Inferior parietal cortex (tissue), 1 donor: ENCODE measurements at regions not wholly inside any gene's neighbourhood (a gene's known extent, or its start where the extent isn't known, plus 50 kb on each side); places are given as distances from the start of the nearest gene placed in this dataset.

ENCODE experiments used
- DNase-seq: peaks from one replicate; pipeline ENCODE4 v3.0.0-alpha.2; 2016; ENCODE audit errors: extremely low spot score

GRCh38 chr13:91074091-91074490 is 273.4 kb upstream of the MIR17HG start:
- DNase-seq, result no peak

- DNase-seq, result no peak
Observed at GRCh38 chr13:91076830-91077229, 270.7 kb upstream of the MIR17HG start.

DNA sequence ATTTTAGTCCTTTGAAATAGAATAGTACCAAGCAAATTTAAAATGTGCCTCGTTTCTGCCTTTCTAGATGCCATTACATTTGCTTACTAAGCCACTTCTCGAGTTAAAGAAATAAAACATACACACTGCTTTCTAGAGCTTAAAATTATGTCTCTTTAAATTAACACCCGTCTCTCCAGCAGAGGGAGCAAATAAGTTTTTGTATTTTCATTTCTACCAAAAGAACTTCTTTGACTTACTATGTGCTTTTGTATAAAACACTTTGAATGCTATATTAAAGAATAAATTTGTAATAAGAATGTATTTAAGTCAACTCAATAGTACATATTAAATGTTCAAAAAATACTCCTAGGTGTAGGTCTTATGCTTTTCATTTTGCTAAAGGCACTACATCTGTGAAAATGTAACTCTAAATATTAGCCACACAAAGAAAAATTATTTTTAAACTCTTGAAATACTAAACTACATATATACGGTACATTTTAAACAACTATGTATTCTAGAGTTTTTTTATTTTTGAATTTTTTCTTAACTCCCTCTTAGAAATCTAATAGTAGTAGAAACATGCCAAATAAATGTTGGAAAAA is 269.3 kb upstream of the MIR17HG start:
- DNase-seq, result peak; percentile 34

DNA sequence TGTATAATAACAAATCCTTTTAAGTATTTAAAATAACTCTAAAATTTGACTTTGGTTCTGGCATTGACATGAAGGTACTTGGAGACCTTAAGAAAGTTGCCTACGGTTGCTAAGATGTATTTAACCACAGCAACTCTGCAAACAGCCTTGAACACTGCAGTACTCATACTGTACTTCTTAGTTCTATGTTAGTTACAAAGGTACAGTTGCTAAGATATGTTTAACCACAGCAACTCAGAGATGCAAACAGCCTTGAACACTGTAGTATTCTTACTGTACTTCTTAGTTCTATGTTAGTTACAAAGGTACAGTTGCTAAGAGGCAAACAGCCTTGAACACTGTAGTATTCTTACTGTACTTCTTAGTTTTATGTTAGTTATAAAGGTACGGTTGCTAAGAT is 268.3 kb upstream of the MIR17HG start:
- no peak for DNase-seq

DNA sequence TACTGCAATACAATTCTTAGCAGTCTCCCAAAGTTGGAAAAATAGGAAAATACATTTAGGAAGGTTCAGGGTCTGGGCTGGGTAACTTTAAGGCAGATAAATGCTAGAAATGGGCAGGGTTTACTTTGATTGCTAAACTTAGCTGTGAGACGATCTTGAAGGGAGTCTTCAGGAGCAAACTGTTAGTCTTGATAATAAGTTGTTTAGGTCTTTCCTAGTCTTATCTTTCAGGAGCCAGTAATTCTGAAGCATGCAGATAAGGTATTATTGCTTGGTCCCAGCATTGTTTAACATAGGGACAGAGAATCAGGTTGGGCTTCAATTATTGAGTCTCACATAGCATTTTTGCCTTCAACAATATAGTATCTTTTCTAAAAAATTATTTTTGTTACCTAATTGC is 262.4 kb upstream of the MIR17HG start:
- DNase-seq, result no peak

DNA sequence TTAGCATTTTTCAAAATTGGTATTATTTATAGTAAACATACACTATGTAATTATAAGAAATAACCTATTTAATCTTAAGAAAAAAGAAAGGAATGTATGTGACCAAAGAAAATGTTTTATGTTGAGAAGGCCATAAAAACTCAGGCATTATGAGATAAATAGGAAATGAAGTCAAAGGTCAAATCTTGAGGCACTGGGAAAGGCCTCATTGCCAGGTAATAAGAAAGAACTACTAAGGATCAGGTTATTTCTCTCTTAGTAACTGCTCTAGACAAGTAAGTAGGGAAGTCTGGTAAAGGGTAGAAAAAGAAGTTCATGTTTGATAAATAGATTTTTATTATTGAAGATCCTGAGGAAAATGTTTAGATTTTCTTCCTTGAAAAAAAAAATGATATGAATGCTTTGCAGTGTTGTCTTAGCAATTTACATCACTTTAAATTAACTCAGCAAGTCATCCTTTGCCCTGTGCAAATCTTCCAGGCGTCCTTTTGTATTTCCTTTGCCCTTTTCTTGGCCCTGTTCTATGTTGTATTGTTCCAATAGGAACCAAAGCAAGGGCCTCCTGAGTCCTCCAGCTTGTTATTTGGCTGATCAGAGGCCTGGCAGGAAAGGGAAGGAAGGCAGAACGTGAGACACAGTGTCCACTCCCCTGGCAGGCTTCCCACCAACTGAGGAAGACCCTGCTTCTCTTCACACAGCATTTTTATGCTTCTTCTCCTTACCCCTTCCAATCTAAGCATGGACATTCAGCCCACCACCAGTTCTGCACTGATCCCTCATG is 260.4 kb upstream of the MIR17HG start:
- no peak for DNase-seq

DNA sequence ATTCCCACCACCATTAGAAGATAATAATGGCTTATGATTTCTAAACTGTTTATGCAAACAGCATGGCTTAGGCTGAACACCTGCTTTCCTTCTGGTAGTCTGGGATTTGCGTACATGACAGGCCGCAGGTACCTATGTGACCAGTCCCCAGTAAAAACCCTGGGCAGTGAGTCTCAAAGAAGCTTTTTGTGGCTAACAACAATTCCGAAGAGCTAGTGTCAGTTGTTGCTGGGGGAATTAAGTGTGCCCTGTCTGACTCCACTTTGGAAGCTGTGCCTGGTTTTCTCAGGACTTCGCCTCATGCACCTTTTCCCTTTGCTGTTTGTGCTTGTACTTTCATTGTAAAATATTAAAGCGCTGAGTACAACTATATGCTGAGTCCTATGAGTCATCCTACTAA is 250.2 kb upstream of the MIR17HG start:
- DNase-seq, result no peak

DNA sequence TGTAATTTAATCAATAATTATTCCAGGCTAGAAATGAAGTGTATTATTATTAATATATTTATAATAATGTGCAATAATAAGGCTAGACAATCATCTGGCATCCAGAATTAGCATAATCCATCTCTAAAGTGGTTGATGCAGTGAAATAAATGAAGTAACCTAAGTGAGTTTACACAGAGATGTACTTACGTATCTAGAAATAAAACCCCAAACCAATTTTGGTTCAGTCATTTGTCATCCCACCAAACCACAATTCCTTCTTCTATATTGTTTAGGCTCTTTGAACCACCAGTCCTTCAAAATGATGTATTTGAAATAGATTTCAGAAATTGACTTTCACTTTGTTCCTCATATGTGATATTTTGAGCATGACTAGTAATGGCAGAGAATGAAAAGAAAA is 247.6 kb upstream of the MIR17HG start:
- no peak for DNase-seq

GRCh38 chr13:91100944-91101343 is 246.5 kb upstream of the MIR17HG start:
- DNase-seq, result no peak

GRCh38 chr13:91101381-91101780 is 246.1 kb upstream of the MIR17HG start:
- no peak for DNase-seq

- no peak for DNase-seq
Observed at GRCh38 chr13:91105270-91105669, 242.2 kb upstream of the MIR17HG start.

GRCh38 chr13:91106565-91106964 is 240.9 kb upstream of the MIR17HG start:
- DNase-seq, result no peak

GRCh38 chr13:91108315-91108714 is 239.2 kb upstream of the MIR17HG start:
- no peak for DNase-seq

GRCh38 chr13:91111476-91112200 is 235.8 kb upstream of the MIR17HG start:
- no peak for DNase-seq

DNA sequence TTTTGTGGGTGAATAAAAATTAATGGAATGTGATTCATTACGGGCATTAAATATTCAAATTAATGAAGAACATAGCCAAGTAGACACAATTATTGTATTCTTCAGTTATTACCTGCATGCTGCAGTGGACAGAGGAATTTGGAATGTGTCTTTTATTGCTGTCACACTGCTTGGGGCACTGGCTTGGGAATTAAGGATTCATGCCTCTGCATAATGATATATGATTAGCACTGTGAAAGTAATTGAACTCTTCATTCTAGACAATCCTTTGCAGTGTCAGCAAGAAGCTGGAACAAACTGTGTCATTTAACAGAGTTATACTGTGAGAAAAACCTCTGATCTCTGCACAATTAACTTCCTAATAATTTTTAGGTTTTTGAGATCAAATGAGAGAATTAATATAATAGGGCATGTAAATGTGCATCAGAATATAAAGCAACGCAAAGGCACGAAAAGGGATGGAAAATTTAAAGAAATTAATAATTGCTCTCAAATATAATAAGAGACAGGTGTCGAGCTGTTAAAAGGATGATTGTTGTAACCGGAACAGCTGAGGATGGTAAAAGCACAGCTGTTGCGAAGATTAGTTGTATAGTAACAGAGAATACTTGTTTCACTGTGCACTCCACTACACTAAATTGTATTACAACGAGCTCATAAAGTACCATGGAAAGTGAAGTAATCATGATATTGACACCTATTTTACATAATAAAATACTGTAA is 235.1 kb upstream of the MIR17HG start:
- no peak for DNase-seq

- DNase-seq, result no peak
Observed at GRCh38 chr13:91112924-91113277, 234.6 kb upstream of the MIR17HG start.

- no peak for DNase-seq
Observed at GRCh38 chr13:91115776-91116175, 231.7 kb upstream of the MIR17HG start.

- no peak for DNase-seq
Observed at GRCh38 chr13:91117351-91117750, 230.1 kb upstream of the MIR17HG start.

- no peak for DNase-seq
Observed at GRCh38 chr13:91119643-91120042, 227.8 kb upstream of the MIR17HG start.

DNA sequence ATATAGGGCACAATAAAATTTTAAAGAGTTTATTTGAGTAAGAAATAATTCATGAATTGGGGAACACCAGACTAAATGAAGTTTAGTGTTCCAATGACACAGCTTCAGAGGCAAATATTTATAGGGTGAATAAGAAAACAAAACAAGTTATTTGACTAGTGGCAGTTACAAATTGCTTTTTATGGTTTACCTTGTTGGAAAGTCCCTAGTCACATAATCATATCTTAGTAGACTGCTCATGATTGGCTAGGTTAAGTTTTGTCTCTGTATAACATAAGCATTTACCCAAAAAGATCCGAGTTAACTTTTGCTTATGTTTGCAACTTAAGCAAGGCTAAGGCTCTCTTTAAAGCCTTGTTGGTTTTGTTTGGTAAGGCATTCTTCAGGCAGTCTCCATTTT is 224.7 kb upstream of the MIR17HG start:
- no peak for DNase-seq

- no peak for DNase-seq
Observed at GRCh38 chr13:91123456-91124127, 223.9 kb upstream of the MIR17HG start.

- DNase-seq, result no peak
Observed at GRCh38 chr13:91126806-91127205, 220.7 kb upstream of the MIR17HG start.
